IPS-18c (cell line): ENCODE measurements at regions not wholly inside any gene's neighbourhood (a gene's known extent, or its start where the extent isn't known, plus 50 kb on each side); places are given as distances from the start of the nearest gene placed in this dataset.
"Not testable (repeated sequence)": the region's sequence is repeated elsewhere in the genome, so short reads cannot be mapped to it uniquely, and the experiment has no call there.

Experiments
- H3K4me3 ChIP-seq: 2 replicates; pipeline ENCODE4 v1.7.0; 2013; ENCODE audit warnings: low read depth, mild to moderate bottlenecking, low read length, moderate library complexity; ENCODE audit not compliant: insufficient read depth
- H3K9me3 ChIP-seq: one replicate; pipeline ENCODE4 v1.6.1; 2013; ENCODE audit warnings: mild to moderate bottlenecking, low read length, moderate library complexity; ENCODE audit not compliant: control insufficient read depth, insufficient read depth

DNA sequence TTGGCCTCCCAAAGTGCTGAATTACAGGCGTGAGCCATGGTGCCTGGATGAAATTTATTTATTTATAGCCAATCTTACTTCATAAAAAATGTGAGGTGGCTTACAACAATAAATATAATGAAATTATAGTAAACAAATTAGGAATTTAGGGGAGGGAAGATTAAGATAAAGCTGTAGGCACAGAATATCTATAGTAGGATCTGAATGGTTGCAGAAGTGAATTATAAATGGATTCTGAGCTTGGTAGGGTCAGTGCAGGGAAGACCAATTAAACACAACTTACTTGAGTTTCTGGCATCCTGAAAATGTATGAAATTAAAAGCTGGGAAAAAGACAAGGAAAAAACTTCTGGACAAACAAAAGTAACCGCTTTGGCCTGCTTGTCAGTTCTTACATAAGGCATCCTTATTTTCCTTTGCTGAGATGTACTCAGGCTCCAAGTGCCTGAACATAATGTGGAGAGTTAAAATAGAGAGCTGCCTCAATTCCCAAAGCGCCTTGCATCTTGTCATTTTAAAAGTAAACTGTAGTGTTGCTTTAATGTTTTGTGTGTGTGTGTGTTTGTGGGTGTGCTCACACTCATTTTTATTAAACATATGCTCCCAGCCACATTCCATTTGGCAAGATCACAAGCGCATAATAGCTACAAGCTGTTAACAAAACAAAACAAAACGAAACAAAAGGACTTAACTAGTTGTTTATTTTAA lies 247.3 kb downstream of the S1PR1 start:
- Histone ChIP-seq H3K4me3 (no peak overlapping the region), H3K9me3 (no peaks in the 10 kb centered on the region)

DNA sequence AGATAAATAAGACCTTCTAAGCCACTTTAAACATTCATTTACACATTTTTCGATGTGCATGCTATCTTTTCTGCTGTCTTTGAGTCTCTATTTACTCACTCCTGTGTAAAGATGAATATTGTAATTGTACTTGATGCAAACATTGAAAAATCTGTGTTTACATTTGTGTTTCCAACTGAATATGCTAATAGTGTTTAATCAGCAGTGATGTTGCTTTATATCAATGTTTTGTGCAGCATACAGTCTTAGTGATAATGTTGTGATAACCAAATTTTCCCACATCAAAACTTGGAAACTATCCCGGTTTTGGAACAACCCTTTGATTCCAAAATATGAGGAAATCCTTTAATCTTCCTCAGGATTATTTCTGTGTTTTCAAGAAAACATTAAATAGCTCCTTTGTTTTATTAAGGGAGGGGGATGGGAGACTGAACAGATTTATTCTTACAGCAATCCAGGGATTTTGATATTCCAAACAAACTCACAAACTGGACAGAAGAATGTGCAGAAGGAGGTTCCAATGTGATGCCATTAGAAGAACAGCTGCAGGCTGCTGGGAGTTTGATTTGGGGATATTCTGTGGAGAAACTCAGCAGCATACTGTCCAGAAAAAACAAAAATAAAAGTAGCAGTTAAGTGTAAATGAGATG lies 248.0 kb downstream of the S1PR1 start:
- Histone ChIP-seq H3K9me3 (no peaks in the 10 kb centered on the region), H3K4me3 (no peak overlapping the region)

DNA sequence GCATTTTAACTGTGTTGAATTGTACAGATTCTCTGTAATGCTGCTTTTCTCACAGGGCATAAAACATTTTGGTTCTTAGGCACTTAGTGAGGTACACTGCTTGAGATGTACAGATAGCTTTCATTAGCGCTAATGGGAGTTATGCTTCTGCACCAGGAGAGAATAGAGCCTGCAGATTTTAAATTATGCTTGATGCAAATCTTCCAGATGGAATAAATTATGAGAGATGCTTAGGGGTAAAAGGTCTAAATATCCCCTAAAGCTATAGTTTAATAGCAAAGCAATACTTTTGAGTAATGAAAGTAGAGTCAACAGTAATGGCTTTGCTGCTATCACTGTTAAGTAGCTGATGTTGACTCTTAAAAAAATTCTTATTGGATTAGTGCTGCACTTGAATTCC lies 248.9 kb downstream of the S1PR1 start:
- Histone ChIP-seq H3K9me3 (no peaks in the 10 kb centered on the region), H3K4me3 (no peak overlapping the region)

DNA sequence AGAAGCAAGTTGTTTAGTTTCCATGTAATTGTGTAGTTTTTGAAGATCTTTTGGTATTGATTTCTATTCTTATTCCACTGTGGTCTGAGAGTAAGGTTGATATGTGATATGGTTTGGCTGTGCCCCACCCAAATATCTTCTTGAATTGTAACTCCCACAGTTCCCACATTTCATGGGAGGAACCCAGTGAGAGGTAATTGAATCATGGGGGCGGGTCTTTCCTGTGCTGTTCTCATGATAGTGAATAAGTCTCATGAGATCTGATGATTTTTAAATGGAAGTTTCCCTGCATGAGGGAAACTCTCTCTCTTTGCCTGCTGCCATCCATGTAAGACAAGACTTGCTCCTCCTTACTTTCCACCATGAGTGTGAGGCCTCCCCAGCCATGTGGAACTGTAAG lies 255.3 kb downstream of the S1PR1 start:
- not testable (repeated sequence) for H3K4me3 ChIP-seq, H3K9me3 ChIP-seq

DNA sequence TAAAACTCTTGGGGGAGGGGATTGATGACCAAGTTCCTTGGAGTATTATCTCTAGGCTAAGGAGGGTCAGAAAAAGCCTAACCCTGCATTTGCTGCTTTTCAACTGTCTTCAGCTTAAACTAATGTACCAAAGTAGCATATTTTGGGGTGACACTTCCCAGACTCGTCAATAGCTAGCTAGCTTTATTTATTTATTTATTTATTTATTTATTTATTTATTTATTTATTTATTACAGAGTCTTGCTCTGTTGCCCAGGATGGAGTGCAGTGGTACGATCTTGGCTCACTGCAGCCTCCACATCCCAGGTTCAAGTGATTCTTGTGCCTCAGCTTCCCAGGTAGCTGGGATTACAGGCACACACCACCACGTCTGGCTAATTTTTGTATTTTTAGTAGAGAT lies 257.1 kb downstream of the S1PR1 start:
- H3K4me3 ChIP-seq, H3K9me3 ChIP-seq: not testable (repeated sequence)

DNA sequence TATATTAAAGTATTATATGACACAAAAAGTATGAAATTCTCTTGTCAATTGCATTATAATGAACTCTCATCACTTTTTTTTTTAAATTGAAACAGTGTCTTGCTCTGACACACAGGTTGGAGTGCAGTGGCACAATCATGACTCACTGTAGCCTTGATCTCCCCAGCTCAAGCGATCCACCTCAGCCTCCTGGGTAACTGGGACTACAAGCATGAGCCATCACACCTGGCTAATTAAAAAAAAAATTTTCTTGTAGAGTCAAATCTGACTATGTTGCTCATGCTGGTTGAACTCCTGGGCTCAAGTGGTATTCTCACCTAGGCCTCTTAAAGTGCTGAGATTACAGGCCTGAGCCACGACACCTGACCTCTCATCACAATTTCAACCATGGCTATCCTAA lies 259.3 kb downstream of the S1PR1 start:
- no peaks in the 10 kb centered on the region for H3K9me3 ChIP-seq
- no peak overlapping the region for H3K4me3 ChIP-seq

DNA sequence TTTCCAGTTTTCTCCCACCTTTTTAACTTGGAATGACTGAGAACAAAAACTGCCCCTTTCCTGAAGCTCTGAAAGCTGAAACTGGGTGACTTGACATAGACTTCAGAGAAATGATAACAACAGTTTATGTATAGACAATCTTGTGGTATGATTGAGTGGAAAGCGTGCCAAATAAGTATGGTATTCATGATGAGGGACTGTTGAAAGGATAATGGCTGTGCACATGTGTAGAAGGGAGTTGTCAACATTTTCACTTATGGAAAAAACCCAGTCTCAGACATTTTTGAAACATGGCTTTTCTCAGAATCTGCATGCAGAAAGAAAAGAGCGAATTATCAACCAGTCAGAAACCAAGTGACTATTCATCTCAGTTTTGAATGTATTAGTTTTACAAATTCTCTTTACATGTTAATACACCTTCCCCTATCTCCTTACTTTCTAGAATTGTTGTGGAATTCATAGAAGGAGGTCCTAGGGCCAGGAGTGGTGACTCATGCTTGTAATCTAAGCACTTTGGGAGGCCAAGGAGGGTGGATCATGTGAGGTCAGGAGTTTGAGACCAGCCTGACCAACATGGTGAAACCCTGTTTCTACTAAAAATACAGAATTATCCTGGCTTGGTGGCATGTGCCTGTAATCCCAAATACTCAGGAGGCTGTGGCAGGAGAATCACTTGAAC lies 261.2 kb downstream of the S1PR1 start:
- Histone ChIP-seq H3K9me3 (no peaks in the 10 kb centered on the region), H3K4me3 (no peak overlapping the region)

DNA sequence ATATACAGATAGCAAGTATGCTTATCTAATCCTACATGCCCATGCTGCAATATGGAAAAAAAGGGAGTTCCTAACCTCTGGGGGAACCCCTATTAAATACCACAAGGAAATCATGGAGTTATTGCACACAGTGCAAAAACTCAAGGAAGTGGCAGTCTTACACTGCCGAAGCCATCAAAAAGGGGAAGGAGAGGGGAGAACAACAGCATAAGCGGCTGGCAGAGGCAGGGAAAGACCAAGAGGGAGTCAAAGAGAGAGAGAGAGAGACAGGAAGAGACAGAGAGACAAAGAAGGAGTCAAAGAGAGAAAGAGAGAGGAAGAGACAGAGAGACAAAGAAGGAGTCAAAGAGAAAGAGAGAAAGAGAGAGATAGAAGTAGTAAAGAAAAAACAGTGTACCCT lies 267.3 kb downstream of the S1PR1 start:
- not testable (repeated sequence) for H3K4me3 ChIP-seq, H3K9me3 ChIP-seq

DNA sequence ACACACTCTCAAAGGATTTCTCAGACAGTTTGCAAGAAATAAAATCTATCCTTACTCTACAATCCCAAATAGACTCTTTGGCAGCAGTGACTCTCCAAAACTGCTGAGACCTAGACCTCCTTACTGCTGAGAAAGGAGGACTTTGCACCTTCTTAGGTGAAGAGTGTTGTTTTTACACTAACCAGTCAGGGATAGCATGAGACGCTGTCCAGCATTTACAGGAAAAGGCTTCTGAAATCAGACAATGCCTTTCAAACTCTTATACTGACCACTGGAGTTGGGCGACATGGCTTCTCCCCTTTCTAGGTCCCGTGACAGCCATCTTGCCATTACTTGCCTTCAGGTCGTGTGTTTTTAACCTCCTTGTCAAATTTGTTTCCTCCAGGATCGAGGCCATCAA lies 268.4 kb downstream of the S1PR1 start:
- not testable (repeated sequence) for H3K9me3 ChIP-seq, H3K4me3 ChIP-seq

DNA sequence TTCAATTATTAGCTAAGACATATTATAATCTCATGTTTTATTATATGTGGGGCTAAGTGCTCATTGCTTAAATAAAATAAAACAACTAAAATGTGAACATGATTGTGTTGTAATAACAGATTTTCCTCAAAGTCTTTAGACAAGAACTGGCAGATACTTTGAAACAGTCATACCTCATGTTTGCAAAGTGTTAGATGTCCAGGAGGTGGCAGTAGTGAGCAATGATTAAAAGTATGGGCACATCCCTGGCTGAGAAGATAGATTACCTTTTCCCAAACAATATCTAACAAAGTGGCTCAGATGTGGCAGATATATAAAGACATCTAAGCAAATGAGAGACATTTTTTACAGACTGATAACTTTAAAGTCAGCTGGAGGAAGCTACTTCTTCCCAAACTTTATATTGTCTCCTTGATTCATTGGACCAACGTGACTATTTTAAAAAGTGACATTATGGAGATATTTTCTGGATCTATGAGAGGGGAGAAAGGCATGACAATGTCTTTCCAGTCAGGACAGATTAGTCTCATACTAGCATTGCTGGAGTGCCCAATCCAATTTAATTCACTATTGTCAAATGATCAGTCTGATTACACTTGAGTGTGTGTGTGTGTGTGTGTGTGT lies 269.8 kb downstream of the S1PR1 start:
- H3K9me3 ChIP-seq: no peaks in the 10 kb centered on the region
- no peak overlapping the region for H3K4me3 ChIP-seq

DNA sequence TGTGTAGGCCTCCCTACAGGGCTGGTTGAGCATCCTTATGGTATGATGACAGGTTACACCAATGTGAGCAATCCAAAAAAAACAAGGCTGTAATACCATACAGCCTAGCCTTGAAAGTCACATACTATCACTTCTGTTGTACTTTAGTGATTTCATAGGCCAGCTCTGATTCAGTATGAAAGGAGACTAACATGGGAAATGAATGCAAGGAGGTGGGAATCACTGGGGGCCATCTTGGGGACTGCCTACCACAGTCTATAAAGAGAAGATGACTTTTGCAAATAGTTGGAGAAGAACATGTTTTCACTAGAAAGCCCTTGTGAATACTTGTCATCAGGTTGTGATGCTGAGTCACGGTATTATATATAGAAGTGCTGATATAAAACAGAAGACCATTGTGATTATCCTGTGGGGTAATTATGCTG lies 270.7 kb downstream of the S1PR1 start:
- no peak overlapping the region for H3K4me3 ChIP-seq
- no peaks in the 10 kb centered on the region for H3K9me3 ChIP-seq

DNA sequence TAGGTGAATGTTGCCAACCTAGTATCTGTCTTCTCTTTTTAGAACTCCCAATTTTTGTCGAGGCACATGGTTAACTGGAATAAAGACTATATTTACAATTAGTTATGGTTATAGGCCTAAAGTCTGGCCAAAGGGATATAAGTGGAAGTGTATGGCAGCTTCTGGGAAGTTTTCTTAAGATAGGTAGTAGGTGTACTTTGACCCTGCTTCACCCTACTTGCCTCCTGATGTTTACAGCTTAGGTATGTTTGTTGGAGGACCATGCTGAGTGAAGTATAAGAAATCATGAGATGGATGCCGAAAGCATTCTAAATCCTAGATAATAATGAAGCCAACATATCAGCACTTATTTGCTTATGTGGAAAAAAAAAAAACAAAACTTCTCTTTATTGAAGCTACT lies 272.1 kb downstream of the S1PR1 start:
- Histone ChIP-seq H3K9me3 (no peaks in the 10 kb centered on the region), H3K4me3 (no peak overlapping the region)

DNA sequence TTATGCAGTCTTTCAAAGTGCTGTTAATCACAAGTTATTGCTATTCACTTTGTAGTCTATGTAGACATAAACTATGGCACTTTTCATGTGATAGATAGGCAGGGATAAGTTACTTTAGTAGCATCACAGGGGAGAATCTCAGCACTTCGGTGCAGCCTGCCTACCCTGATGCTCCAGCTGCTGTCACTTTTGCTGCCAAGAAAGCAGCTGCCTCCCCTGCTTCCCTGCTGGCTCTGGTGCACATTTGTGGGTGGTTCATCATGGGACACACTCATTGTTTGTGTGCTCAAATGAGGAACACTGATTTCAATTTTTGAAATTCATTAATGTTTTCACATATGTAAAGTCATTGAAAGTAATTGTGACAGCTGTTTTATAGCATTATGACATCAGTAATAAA lies 272.6 kb downstream of the S1PR1 start:
- H3K9me3 ChIP-seq: no peaks in the 10 kb centered on the region
- H3K4me3 ChIP-seq: no peak overlapping the region

DNA sequence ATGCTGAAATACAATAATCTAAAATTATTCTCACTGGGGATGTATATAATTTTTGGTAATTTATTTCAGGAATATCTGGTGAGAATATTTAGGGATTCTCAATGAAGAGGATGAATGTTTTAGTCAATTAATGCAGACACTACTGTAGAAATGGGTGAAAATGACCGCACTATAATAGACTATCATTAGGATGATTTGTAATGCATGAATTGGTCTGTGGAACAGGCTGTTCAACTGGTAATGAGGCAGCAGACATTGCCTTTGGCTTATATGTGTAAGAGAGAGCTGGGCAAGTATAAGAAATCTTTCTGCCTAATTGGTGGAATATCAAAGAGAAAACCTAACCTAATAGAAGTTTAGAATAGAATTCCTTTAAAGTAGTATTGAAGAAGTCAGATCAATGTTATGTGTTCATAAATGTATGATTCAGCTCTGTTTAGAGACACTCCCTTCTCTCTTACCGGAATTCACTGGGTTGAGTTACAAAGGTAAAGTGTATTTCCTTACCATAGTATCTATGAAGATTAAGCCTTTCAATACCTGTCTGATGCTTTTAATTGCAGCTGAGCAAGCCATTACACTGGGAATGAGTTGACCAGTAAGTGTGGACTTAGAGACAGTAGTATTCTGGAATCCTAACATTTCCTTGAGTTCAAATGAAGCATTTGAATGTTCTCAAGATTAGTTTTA lies 274.5 kb downstream of the S1PR1 start:
- no peak overlapping the region for H3K4me3 ChIP-seq
- H3K9me3 ChIP-seq: no peaks in the 10 kb centered on the region

DNA sequence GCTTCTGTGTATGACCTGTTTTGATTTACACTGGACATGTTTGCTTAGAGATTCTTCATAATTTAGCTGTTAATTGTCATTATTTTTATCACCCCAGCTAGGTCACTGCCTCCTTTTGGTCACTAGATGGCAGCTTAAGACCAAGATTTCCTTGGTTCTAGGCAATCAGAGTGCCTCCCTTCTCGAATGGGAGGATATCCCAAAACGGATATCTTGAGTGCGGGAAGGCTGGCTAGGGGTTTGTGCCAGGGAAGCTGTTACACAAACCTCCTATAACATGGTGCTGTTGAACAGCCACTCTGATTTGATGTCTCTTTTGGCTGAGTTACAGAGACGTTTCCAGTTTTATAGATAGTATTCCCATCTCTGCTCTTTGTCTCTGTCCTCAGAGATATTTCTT lies 283.5 kb downstream of the S1PR1 start:
- Histone ChIP-seq H3K4me3 (no peak overlapping the region), H3K9me3 (peaks cover 2% of the 10 kb centered on the region)

DNA sequence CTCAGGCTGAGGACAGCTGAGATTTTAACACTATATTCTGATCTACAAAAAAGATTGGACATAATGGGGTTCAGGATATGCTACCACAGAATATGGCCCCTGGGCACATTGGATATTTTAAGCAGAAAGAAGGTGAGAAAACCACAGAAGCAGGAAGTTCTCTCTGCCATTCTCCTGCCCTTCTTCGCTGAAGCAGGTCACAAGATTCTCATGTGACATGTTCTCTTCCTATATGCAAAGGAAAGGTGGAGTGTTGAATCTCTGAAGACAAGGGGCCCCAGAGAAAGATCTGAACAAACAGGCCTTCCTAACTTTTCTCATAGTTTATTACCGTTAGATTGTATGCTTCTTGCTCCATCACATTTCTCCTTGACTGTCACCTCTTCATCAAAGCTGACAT lies 285.7 kb downstream of the S1PR1 start:
- Histone ChIP-seq H3K9me3 (peaks cover 2% of the 10 kb centered on the region), H3K4me3 (no peak overlapping the region)

DNA sequence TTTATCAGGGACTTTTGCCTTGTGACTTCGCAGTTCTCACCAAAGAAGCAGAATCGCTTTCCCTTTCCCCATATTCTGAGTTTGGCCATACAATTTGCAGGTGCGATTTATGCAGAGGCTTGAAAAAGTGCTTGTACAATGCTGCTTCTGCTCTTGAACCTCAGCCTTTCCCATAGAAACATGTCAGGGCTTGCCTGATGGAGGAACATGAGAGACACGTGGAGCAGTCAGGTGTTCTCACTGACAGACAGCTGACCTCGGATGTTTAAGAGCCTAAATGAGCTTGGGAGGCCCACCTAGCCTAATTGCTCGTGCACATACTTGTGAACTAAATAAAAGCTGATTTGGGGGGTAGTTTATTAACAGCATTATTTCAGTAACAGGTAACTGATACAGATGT lies 290.0 kb downstream of the S1PR1 start:
- Histone ChIP-seq H3K4me3 (no peak overlapping the region), H3K9me3 (peaks cover 2% of the 10 kb centered on the region)

DNA sequence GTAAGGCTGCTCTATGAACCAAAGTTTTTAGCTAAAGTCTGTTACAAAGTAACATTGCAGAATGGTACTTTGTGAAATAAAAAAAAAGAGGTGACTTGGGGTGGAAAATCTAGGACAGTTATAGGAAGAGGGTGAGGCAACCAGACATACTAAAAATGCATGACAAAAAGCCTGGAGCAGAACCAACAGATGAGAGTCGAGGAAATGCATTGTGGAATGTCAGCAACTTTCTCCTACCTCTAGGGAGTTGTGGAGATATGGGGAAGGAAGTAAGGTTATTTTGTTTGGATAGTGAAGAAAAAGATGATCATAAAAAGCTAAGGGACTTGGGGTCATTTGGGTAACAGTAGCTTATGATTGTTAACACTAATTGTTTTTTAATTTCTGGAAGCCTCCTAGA lies 295.6 kb downstream of the S1PR1 start:
- Histone ChIP-seq H3K4me3 (no peak overlapping the region), H3K9me3 (no peaks in the 10 kb centered on the region)
